BE2C (cell line): ENCODE measurements at regions not wholly inside any gene's neighbourhood (a gene's known extent, or its start where the extent isn't known, plus 50 kb on each side); places are given as distances from the start of the nearest gene placed in this dataset.

Experiments used
- DNase-seq: peaks from one replicate; pipeline ENCODE4 v3.0.0-alpha.2; 2020
- H3K27me3 ChIP-seq: fragments of 250-450 bp; sonication (Bioruptor Pico); 2 replicates; pipeline ENCODE4 v1.5.1; 2020; ENCODE audit warnings: mild to moderate bottlenecking
- H3K36me3 ChIP-seq: fragments of 250-450 bp; sonication (Bioruptor Pico); 2 replicates; pipeline ENCODE4 v1.5.1; 2020; ENCODE audit warnings: mild to moderate bottlenecking
- H3K4me1 ChIP-seq: fragments of 250-450 bp; sonication (Bioruptor Pico); 2 replicates; pipeline ENCODE4 v1.5.1; 2020
- H3K4me3 ChIP-seq: 2 replicates; pipeline ENCODE4 v1.5.1; 2011; ENCODE audit warnings: low read depth, low read length
- H3K9me3 ChIP-seq: fragments of 250-450 bp; sonication (Bioruptor Pico); 2 replicates; pipeline ENCODE4 v1.5.1; 2020
- TF ChIP-seq, protein P1 (sequence below): IDR thresholded peaks from 2 replicates; pipeline ENCODE4 v1.5.1; 2012; ENCODE audit warnings: mild to moderate bottlenecking, low read depth, low read length

DNA sequence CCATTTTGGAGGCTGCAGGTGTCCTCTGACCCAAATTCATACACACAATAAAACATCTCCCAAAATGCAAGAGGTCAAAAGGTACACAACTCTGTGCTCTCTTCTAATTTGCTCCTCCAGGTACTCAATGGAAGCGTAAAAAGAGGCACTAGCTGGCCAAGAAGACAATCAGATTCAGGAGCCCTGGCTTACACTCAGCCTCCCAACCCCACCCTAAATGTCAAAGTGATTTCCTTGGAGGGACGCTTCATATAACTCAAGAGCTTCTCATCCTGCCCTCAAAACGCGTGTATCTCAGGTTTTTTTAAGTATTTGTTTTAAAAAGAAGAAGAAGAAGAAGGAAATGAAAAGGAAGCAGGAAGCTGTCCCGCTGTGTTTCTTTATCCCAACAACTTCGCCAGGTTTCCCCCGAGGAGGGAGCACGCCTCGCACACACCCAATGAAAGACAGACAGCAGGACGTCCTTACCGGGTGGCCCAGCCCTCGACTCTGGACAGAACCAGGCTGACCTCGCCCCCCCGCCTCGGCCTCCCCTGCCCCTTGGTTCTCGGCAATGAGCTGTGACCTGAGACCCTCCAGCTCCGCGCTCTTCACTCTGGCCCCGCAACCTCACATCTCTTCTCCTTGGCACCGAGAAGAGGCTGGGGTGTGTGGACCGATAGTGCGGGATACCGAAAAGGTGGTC, 620.7 kb upstream of the ZNF385D start:
- Histone ChIP-seq H3K4me3 (no peak overlapping the region), H3K36me3 (no peaks in the 10 kb centered on the region), H3K4me1 (no peaks in the 10 kb centered on the region), H3K9me3 (no peaks in the 10 kb centered on the region), H3K27me3 (no peaks in the 10 kb centered on the region)
- TF ChIP-seq, protein P1, sequence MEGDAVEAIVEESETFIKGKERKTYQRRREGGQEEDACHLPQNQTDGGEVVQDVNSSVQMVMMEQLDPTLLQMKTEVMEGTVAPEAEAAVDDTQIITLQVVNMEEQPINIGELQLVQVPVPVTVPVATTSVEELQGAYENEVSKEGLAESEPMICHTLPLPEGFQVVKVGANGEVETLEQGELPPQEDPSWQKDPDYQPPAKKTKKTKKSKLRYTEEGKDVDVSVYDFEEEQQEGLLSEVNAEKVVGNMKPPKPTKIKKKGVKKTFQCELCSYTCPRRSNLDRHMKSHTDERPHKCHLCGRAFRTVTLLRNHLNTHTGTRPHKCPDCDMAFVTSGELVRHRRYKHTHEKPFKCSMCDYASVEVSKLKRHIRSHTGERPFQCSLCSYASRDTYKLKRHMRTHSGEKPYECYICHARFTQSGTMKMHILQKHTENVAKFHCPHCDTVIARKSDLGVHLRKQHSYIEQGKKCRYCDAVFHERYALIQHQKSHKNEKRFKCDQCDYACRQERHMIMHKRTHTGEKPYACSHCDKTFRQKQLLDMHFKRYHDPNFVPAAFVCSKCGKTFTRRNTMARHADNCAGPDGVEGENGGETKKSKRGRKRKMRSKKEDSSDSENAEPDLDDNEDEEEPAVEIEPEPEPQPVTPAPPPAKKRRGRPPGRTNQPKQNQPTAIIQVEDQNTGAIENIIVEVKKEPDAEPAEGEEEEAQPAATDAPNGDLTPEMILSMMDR: no peak
- DNase-seq: no peak

DNA sequence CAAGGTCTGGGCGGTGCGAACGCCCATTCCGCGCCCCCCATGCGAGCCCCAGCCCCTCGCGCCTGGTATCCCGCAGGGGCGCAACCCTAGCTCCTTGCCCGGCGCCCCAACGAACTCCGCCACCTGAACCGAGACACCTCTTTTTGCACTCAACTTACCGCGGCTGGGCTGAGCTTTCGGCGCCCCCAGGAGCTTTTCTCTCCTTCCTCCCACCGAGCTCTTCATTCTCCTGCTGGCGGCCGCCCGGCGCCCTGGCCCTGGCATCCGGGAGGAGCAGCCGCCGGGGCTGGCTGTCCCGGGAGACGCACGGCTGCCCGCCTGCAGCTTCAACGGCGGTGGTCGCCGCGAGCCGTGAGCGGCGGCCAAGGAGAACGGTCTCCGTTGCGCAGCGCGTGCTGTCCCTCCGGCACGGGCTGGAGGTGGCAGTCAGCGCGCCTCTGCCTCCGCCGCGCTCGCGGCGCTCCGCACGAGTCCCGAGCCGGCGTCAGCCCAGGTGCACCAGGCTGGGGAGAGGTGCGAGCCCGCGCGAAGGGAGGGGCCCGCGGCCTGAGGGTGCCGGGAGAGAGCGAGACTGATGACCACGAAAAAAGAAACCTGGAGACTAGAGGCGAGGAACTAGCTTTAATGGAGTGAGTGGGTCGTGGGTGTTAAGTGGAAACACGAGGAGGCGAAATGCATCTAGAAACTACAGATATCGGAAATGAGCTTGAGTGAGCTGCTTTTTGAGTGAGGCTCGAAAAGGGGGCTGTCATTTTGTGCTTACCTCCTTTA, 621.5 kb upstream of the ZNF385D start:
- no peaks in the 10 kb centered on the region for H3K4me1 ChIP-seq
- no peaks in the 10 kb centered on the region for H3K27me3 ChIP-seq
- no peak overlapping the region for H3K4me3 ChIP-seq
- no peaks in the 10 kb centered on the region for H3K9me3 ChIP-seq
- TF ChIP-seq, protein P1: no peak
- DNase-seq: no peak
- no peaks in the 10 kb centered on the region for H3K36me3 ChIP-seq

DNA sequence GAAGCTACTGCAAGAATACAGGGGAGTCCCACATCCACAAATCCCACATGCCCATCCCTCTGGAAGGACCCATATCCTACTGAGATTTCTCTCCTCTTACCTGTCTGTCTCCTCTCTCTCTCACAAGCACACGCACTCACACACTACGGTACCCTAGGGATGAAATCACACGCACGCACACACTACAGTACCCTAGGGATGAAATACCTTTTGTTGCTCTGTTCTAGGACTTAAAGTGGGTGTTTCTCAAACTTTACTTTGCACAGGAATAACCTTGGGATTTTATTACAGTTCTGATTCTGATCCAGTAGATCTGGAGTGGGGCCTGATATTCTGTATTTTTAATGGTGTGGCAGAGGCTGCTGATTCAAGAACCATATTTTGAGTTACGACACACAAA, 622.2 kb upstream of the ZNF385D start:
- H3K4me1 ChIP-seq: no peaks in the 10 kb centered on the region
- no peaks in the 10 kb centered on the region for H3K27me3 ChIP-seq
- H3K9me3 ChIP-seq: no peaks in the 10 kb centered on the region
- TF ChIP-seq, protein P1: no peak
- no peak overlapping the region for H3K4me3 ChIP-seq
- DNase-seq: no peak
- H3K36me3 ChIP-seq: no peaks in the 10 kb centered on the region

DNA sequence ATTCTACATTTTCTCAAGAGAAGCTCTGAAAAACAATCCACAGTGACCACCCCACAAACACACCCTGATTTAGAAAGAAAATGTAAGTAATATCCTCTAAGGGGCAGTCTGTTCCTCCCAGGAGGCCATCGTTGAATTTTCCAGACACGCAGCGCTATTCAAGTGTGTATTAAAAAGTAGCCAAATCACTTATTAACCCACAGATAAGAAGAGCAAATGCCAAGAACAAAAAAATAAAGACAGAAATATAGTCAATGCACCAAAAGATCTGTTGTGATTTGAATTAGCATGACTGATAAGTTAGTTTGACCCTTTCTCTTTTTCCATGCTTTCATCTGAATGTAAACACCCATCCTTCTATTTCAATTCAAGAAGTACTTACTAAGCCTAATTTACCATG, 622.8 kb upstream of the ZNF385D start:
- DNase-seq: no peak
- H3K9me3 ChIP-seq: no peaks in the 10 kb centered on the region
- H3K4me3 ChIP-seq: no peak overlapping the region
- no peaks in the 10 kb centered on the region for H3K27me3 ChIP-seq
- TF ChIP-seq, protein P1: no peak
- H3K36me3 ChIP-seq: no peaks in the 10 kb centered on the region
- no peaks in the 10 kb centered on the region for H3K4me1 ChIP-seq

DNA sequence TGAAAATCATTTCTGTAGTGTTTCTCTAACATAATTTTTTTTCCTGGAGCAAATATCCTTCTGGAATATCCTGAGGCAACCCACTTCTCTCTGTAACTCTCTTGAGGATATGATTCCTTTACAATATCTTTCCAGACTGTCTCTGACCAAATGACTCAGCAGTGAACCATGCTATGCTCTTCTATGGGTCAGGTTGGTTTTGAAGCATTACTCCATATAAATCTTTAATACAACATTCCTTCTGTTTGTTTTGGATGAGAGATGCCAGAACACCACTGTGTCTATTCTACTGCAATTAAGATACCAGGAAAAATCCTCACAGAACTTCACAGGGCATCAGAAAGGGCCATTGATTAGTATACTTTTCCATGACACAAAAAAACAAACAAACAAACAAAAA, 626.4 kb upstream of the ZNF385D start:
- no peak for DNase-seq
- Histone ChIP-seq H3K9me3 (no peaks in the 10 kb centered on the region), H3K4me1 (no peaks in the 10 kb centered on the region), H3K27me3 (no peaks in the 10 kb centered on the region), H3K36me3 (no peaks in the 10 kb centered on the region), H3K4me3 (no peak overlapping the region)
- TF ChIP-seq, protein P1: no peak

DNA sequence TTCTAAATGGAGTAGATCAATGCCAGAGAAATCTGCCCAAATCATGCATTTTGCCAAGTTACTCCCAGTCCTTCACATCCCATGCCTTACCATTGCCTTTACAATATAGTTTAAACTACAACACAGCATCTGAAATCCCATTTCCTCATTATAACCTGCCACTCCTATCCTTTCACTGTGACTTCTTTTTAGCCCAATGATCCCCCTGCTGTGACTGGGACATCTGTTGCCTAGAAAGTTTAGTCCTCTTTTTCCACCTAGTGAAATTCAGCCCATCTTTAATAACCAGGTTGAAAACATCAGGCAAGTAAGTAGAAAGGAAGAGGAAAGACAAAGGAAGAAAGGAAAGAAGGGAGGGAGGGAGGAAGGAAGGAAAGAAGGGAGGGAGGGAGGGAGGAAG, 627.9 kb upstream of the ZNF385D start:
- H3K9me3 ChIP-seq: no peaks in the 10 kb centered on the region
- H3K4me3 ChIP-seq: no peak overlapping the region
- H3K4me1 ChIP-seq: no peaks in the 10 kb centered on the region
- DNase-seq: no peak
- no peaks in the 10 kb centered on the region for H3K27me3 ChIP-seq
- TF ChIP-seq, protein P1: no peak
- no peaks in the 10 kb centered on the region for H3K36me3 ChIP-seq
